Mucosa of descending colon (tissue), 3 donors: ENCODE measurements at regions not wholly inside any gene's neighbourhood (a gene's known extent, or its start where the extent isn't known, plus 50 kb on each side); places are given as distances from the start of the nearest gene placed in this dataset.

ENCODE experiments used
- ATAC-seq: fragments of 200-7000 bp; cut with Tn5 transposase; one replicate; pipeline ENCODE4 v1.9.1; 2020; ENCODE audit warnings: mild to moderate bottlenecking, moderate library complexity
- DNase-seq, 3 donors: peaks; one replicate each; pipeline ENCODE4 v3.0.0-alpha.2; 2020
- H3K36me3 ChIP-seq: fragments of 200-600 bp; one replicate; pipeline ENCODE4 v1.8.0; 2021; ENCODE audit warnings: low read depth, mild to moderate bottlenecking
- H3K4me1 ChIP-seq: fragments of 200-600 bp; one replicate; pipeline ENCODE4 v1.8.0; 2021; ENCODE audit warnings: low read depth, mild to moderate bottlenecking
- H3K4me3 ChIP-seq: fragments of 200-600 bp; one replicate; pipeline ENCODE4 v1.8.0; 2021; ENCODE audit warnings: mild to moderate bottlenecking
- H3K9me3 ChIP-seq: fragments of 200-600 bp; one replicate; pipeline ENCODE4 v1.8.0; 2021; ENCODE audit warnings: mild to moderate bottlenecking
- CTCF ChIP-seq: fragments of 200-600 bp; IDR thresholded peaks from one replicate; pipeline ENCODE4 v1.8.0; 2022; ENCODE audit warnings: antibody characterized with exemption, mild to moderate bottlenecking
- intact Hi-C, 2 donors: fragments of 100-400 bp; cut with DNase I in 1 of 2; cut with micrococcal nuclease in 1 of 2; formaldehyde crosslinking; loops; one replicate each; pipeline versions ENCODE4 v1.11.0 to v1.11.1; 2022; cut with DNase I, micrococcal nuclease
- donor health status: DM: no; HTN: no; CAD: no; lungs with moderate emphysema.
- donor health status: DM: no; HTN: no; CAD: no.
- donor health status: DM: no; HTN: yes; CAD: no.

- ATAC-seq (no peak), DNase-seq (no peak)
- intact Hi-C loops, result no loop called here
- Histone ChIP-seq H3K4me3 (no peak overlapping the region), H3K36me3 (no peaks in the 10 kb centered on the region), H3K9me3 (no peaks in the 10 kb centered on the region), H3K4me1 (peaks cover 6% of the 10 kb centered on the region)
- TF ChIP-seq CTCF, result no peak
These were observed 186.8 kb downstream of the ACTL7B start for GRCh38 chr9:108668938-108669335.

- H3K4me1 ChIP-seq, result peaks cover 6% of the 10 kb centered on the region
- intact Hi-C loops, result no loop called here
- DNase-seq (no peak), ATAC-seq (no peak)
- H3K36me3 ChIP-seq, result no peaks in the 10 kb centered on the region
- no peak overlapping the region for H3K4me3 ChIP-seq
- H3K9me3 ChIP-seq, result no peaks in the 10 kb centered on the region
- no peak for TF ChIP-seq CTCF
These were observed 187.4 kb downstream of the ACTL7B start for GRCh38 chr9:108668191-108668937.

- Histone ChIP-seq H3K4me1 (peaks cover 6% of the 10 kb centered on the region), H3K4me3 (no peak overlapping the region), H3K9me3 (no peaks in the 10 kb centered on the region), H3K36me3 (no peaks in the 10 kb centered on the region)
- ATAC-seq (no peak), DNase-seq (no peak)
- intact Hi-C loops, result no loop called here
- no peak for TF ChIP-seq CTCF
These were observed 189.5 kb downstream of the ACTL7B start for GRCh38 chr9:108666240-108666784.

- no peak for TF ChIP-seq CTCF
These were observed 190.1 kb downstream of the ACTL7B start for GRCh38 chr9:108665521-108666239.

DNA sequence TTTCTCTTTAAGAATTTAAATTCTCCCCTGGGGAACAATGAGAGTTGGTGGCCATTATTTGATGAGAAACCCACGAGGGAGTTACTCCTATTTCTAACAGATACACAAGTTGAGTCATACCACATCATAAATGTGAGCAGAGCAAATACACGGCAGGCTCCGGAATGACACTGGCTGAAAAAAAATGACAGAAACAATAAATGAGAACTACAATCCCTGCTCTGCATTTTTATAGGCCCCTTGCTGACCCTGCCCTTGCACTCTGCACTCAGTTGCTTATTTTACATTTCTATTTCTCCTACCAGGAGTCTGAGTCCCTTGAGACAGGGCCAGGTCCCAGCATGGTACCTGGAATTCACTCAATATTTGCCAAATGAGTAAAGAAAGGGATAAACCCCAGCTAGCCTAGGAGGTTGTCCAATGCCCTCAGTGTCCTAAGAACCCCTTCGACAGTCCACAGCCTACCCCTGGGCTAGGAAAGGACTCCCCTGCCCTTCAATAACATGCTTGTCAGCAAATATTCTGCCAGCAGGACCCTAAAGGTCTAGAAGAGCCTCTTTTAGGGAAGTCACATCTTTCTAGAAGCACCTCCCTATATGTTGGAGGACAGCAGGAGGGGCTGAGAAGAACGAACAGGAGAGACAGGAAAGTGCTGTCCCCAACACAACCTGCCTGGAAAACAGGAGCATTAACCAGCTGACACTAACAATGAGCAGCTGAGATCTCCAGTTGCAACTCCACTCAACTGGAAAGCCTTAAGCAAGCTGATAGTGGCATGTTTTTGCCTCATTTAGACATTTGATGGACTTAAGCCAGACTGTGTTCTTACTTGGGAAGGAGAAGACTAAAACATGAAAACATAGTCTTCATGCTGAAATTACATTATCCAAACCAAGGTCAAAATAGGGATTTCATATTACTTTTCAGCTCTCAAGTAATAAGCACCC lies 191.2 kb downstream of the ACTL7B start:
- peaks cover 10% of the 10 kb centered on the region for H3K9me3 ChIP-seq
- H3K4me1 ChIP-seq, result peaks cover 6% of the 10 kb centered on the region
- no peak overlapping the region for H3K4me3 ChIP-seq
- DNase-seq (peak in 1 of 3 donors; percentile 16), ATAC-seq (peak; percentile 89)
- intact Hi-C loops, result no loop called here
- H3K36me3 ChIP-seq, result no peaks in the 10 kb centered on the region
- TF ChIP-seq CTCF, result no peak

More at GRCh38 chr9:108665521-108666239, 190.1 kb downstream of the ACTL7B start:
- Histone ChIP-seq H3K9me3 (peaks cover under 1% of the 10 kb centered on the region), H3K36me3 (no peaks in the 10 kb centered on the region), H3K4me3 (no peak overlapping the region), H3K4me1 (peaks cover 6% of the 10 kb centered on the region)
- intact Hi-C loops, result no loop called here
- DNase-seq (no peak), ATAC-seq (no peak)
